ENCODE measurements at regions not wholly inside any gene's neighbourhood (a gene's known extent, or its start where the extent isn't known, plus 50 kb on each side); places are given as distances from the start of the nearest gene placed in this dataset.

GRCh38 chr12:87809916-87810315 lies 219.3 kb downstream of the C12orf50 start:
- no peak for TF ChIP-seq CTCF (IDR thresholded peaks at IDR 0.05)
- TF ChIP-seq POLR2A (IDR thresholded peaks at IDR 0.05): no peak
